ENCODE measurements at regions not wholly inside any gene's neighbourhood (a gene's known extent, or its start where the extent isn't known, plus 50 kb on each side); places are given as distances from the start of the nearest gene placed in this dataset.

DNA sequence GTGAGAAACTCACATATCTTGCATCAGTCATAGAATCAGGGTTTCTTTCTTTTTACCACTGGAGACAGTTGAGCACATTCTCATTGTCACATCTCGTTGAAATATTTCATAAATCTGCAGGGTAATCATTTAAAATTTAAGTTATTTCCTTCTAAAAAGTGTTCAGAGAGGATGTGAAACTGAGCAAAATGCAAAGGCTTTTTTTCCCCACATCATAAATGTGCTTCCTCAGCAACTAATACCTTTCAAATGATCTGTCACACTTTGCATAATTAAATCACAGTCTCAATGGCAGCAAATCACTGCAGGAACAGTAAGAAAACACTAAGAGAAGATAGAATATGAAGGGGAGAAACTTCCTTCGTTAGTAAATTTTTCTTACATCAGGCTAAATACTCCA lies 187.5 kb downstream of the EVX1 start:
- H3K27ac ChIP-seq = no peak overlapping the region
- 70 to 86% methylated on average over 2 of the region's 2 CpGs for WGBS, 2 donors
- intact Hi-C loops (cut with DNase I; ENCODE audit: low total_unique reads) = no loop called here
- no peaks in the 10 kb centered on the region for H3K36me3 ChIP-seq (ENCODE audit: low read depth, missing control alignments)
- H3K4me3 ChIP-seq = no peak overlapping the region
- H3K4me1 ChIP-seq = no peaks in the 10 kb centered on the region
- no peak for DNase-seq
- H3K9me3 ChIP-seq = no peaks in the 10 kb centered on the region
- H3K27me3 ChIP-seq = no peaks in the 10 kb centered on the region
- TF ChIP-seq POLR2A (IDR thresholded peaks at IDR 0.05) = no peak
- TF ChIP-seq, protein P1, sequence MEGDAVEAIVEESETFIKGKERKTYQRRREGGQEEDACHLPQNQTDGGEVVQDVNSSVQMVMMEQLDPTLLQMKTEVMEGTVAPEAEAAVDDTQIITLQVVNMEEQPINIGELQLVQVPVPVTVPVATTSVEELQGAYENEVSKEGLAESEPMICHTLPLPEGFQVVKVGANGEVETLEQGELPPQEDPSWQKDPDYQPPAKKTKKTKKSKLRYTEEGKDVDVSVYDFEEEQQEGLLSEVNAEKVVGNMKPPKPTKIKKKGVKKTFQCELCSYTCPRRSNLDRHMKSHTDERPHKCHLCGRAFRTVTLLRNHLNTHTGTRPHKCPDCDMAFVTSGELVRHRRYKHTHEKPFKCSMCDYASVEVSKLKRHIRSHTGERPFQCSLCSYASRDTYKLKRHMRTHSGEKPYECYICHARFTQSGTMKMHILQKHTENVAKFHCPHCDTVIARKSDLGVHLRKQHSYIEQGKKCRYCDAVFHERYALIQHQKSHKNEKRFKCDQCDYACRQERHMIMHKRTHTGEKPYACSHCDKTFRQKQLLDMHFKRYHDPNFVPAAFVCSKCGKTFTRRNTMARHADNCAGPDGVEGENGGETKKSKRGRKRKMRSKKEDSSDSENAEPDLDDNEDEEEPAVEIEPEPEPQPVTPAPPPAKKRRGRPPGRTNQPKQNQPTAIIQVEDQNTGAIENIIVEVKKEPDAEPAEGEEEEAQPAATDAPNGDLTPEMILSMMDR (IDR thresholded peaks at IDR 0.05) = no peak

DNA sequence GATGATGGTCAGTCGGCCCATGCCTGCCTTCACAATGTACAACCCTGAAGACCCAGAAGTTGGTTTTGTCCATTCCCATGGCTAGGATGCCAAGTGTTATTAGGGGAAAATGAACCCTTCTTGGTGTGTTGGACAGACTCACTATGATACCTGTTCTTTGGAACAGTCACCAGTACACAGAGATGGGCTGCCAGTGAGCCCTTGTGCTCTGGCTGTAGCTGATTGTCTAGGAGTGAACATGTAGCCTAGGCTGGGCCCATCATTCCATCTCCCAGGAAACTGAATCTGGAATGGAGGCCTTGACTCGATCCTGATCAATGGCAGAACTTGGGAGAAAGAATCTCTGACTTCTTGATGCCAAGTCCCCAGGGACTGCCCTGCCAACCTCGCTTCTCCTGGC lies 188.9 kb downstream of the EVX1 start:
- H3K27me3 ChIP-seq = no peaks in the 10 kb centered on the region
- no peaks in the 10 kb centered on the region for H3K9me3 ChIP-seq
- no peaks in the 10 kb centered on the region for H3K4me1 ChIP-seq
- no peak overlapping the region for H3K4me3 ChIP-seq
- TF ChIP-seq POLR2A (IDR thresholded peaks at IDR 0.05) = no peak
- TF ChIP-seq, protein P1 (IDR thresholded peaks at IDR 0.05) = no peak
- intact Hi-C loops (cut with DNase I; ENCODE audit: low total_unique reads) = no loop called here
- no peaks in the 10 kb centered on the region for H3K36me3 ChIP-seq (ENCODE audit: low read depth, missing control alignments)
- DNase-seq = no peak
- H3K27ac ChIP-seq = no peak overlapping the region
- 96 to 97% methylated on average over 2 to 3 of the region's 3 CpGs for WGBS, 2 donors

DNA sequence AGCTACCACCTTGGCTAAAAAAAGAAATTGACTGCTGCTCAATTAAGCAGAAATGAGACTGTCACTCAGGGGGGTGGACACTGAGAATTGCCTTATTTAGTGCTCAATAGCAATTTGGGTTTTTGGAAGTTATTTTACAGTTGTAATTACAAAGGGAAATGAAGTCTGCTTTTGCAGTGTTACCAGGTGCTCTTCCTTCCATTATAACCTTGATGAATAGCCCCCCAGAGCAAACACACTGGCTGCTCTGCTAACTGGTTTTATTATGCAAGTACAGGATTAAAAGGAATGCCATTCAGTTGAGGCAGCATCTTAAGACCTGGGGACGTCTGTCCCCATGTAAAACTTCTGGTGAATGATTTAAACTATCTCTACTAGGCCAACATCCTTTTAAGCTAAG lies 191.0 kb downstream of the EVX1 start:
- Histone ChIP-seq H3K4me3 (no peak overlapping the region), H3K4me1 (no peaks in the 10 kb centered on the region), H3K9me3 (no peaks in the 10 kb centered on the region), H3K27ac (no peak overlapping the region), H3K36me3 (ENCODE audit: low read depth, missing control alignments) (no peaks in the 10 kb centered on the region), H3K27me3 (no peaks in the 10 kb centered on the region)
- intact Hi-C loops (cut with DNase I; ENCODE audit: low total_unique reads) = no loop called here
- DNase-seq = no peak
- TF ChIP-seq, protein P1 (IDR thresholded peaks at IDR 0.05) = no peak
- no peak for TF ChIP-seq POLR2A (IDR thresholded peaks at IDR 0.05)
- WGBS, 2 donors = 85 to 86% methylated on average over 1 of the region's 1 CpG

DNA sequence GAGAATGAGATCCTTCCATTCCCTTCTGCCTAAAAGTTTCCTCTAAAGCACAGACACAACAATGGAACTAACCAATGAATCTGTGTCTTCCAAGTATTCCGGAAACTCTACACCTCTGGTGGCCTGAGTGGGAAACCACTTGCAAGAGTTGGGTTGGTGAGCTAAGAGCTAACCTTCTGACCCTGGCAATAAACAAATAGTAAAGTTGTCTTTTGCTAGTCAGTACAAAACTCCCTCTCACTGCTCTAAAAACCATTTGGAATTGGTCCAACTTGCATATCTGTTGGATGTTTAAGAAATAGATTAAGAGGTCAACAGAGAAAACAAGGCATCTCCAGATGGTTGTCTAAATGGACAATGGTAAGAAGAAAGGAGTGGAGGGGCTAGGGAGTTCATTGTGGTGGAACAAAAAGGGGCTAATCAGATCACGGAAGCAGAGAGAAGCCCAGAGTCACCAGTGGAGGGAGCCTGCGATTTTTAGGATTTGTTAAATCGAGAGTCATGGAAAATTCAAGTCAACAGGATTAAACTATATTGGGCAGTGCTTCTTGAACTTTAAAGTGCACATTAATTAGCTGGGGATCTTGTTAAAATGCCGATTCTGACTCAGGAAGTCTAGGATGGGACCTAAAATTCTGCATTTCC lies 192.3 kb downstream of the EVX1 start:
- intact Hi-C loops (cut with DNase I; ENCODE audit: low total_unique reads) = no loop called here
- Histone ChIP-seq H3K4me3 (no peak overlapping the region), H3K36me3 (ENCODE audit: low read depth, missing control alignments) (no peaks in the 10 kb centered on the region), H3K27me3 (no peaks in the 10 kb centered on the region), H3K9me3 (no peaks in the 10 kb centered on the region), H3K4me1 (no peaks in the 10 kb centered on the region), H3K27ac (no peak overlapping the region)
- DNase-seq = no peak
- no peak for TF ChIP-seq POLR2A (IDR thresholded peaks at IDR 0.05)
- TF ChIP-seq, protein P1 (IDR thresholded peaks at IDR 0.05) = no peak
- WGBS, 2 donors = 84 to 90% methylated on average over 5 of the region's 5 CpGs

DNA sequence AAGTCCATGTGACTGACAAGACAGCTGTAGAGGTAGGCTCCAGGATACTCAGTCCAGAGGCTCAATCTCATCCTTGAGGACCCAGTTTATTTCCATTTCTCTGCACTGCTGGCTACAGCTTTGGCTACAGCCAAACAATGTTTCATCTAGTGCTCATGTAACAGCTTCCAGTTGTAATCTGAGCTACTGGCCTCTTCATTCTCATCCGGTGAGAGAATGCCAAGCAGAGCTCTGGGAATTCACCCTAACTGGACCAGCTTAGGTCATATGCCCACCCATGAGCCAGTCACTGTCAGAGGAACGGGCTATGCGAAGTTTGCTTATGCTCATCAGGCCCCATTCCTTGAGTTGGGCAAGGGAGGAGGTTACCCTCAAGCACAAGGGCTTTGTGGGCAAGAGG lies 192.9 kb downstream of the EVX1 start:
- WGBS, 2 donors = 39 to 47% methylated on average over 3 of the region's 3 CpGs
- DNase-seq = no peak
- TF ChIP-seq POLR2A (IDR thresholded peaks at IDR 0.05) = no peak
- TF ChIP-seq, protein P1 (IDR thresholded peaks at IDR 0.05) = no peak
- Histone ChIP-seq H3K27ac (no peak overlapping the region), H3K27me3 (no peaks in the 10 kb centered on the region), H3K36me3 (ENCODE audit: low read depth, missing control alignments) (no peaks in the 10 kb centered on the region), H3K9me3 (no peaks in the 10 kb centered on the region), H3K4me3 (no peak overlapping the region), H3K4me1 (no peaks in the 10 kb centered on the region)
- intact Hi-C loops (cut with DNase I; ENCODE audit: low total_unique reads) = no loop called here
